ENCODE measurements at regions not wholly inside any gene's neighbourhood (a gene's known extent, or its start where the extent isn't known, plus 50 kb on each side); places are given as distances from the start of the nearest gene placed in this dataset.

GRCh38 chr6:47145212-47145611 lies 103.1 kb upstream of the ADGRF1 start:
- no peak for TF ChIP-seq CTCF (IDR thresholded peaks at IDR 0.05; ENCODE audit: borderline replicate concordance, insufficient read depth, low read depth, low read length)
- no peak overlapping the region for H3K4me3 ChIP-seq (ENCODE audit: low read depth, low read length)

GRCh38 chr6:47144306-47144705 lies 102.2 kb upstream of the ADGRF1 start:
- TF ChIP-seq CTCF (IDR thresholded peaks at IDR 0.05; ENCODE audit: borderline replicate concordance, insufficient read depth, low read depth, low read length): no peak
- no peak overlapping the region for H3K4me3 ChIP-seq (ENCODE audit: low read depth, low read length)

- H3K4me3 ChIP-seq (ENCODE audit: low read depth, low read length): no peak overlapping the region
- no peak for TF ChIP-seq CTCF (IDR thresholded peaks at IDR 0.05; ENCODE audit: borderline replicate concordance, insufficient read depth, low read depth, low read length)
These were observed 99.8 kb upstream of the ADGRF1 start for GRCh38 chr6:47141963-47142362.

- TF ChIP-seq CTCF (IDR thresholded peaks at IDR 0.05; ENCODE audit: borderline replicate concordance, insufficient read depth, low read depth, low read length): no peak
- H3K4me3 ChIP-seq (ENCODE audit: low read depth, low read length): no peak overlapping the region
These were observed 99.0 kb upstream of the ADGRF1 start for GRCh38 chr6:47141171-47141570.

- TF ChIP-seq CTCF (IDR thresholded peaks at IDR 0.05; ENCODE audit: borderline replicate concordance, insufficient read depth, low read depth, low read length): no peak
- H3K4me3 ChIP-seq (ENCODE audit: low read depth, low read length): no peak overlapping the region
These were observed 95.9 kb upstream of the ADGRF1 start for GRCh38 chr6:47138046-47138445.

GRCh38 chr6:47137073-47137472 lies 94.9 kb upstream of the ADGRF1 start:
- TF ChIP-seq CTCF (IDR thresholded peaks at IDR 0.05; ENCODE audit: borderline replicate concordance, insufficient read depth, low read depth, low read length): no peak
- no peak overlapping the region for H3K4me3 ChIP-seq (ENCODE audit: low read depth, low read length)

- no peak for TF ChIP-seq CTCF (IDR thresholded peaks at IDR 0.05; ENCODE audit: borderline replicate concordance, insufficient read depth, low read depth, low read length)
- no peak overlapping the region for H3K4me3 ChIP-seq (ENCODE audit: low read depth, low read length)
These were observed 93.6 kb upstream of the ADGRF1 start for GRCh38 chr6:47135772-47136171.
